ENCODE measurements at regions not wholly inside any gene's neighbourhood (a gene's known extent, or its start where the extent isn't known, plus 50 kb on each side); places are given as distances from the start of the nearest gene placed in this dataset.

DNA sequence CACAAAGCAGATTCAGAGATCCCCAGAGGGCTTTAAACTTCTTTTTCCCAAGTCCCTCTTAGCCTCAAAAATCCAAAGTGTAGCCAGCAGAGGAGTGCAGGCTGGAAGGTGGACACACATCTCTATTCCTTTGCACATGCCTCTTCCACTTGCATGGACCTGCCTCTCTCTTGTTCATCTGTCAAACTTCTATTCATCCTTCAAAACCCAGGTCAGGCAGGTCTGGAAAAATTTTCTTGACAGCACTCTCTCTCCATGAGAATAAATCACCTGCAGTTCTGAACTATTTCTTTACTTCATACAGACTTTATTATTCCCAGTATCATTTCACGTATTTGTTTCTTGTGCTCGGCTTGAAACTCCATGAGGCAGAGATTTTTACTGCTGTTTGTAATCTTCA, 127.5 kb downstream of the SS18 start:
- TF ChIP-seq ZNF274 (IDR thresholded peaks at IDR 0.05; ENCODE audit: low read depth, low read length): no peak

DNA sequence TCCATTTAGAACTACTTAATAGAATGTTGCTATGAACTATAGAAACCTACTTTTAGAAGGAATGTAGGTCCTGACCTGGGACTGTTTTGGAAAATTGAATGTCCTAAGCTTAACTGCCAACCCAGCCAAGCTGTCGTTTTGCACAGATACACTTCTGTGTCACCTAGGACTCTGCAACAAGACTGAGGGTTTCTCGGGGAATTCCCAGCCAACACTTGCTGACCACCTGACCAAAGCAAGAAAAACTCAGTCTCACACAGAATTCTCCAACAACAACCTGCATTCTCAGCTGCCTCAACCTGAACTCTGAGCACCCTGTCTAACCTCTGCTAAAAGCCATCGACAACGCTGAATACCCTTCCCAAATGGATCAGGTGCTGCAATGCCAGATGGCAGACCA, 128.2 kb downstream of the SS18 start:
- TF ChIP-seq ZNF274 (IDR thresholded peaks at IDR 0.05; ENCODE audit: low read depth, low read length): no peak
- H3K4me3 ChIP-seq (ENCODE audit: low read length): no peak overlapping the region

More for the DNA sequence above, 127.5 kb downstream of the SS18 start:
- no peak overlapping the region for H3K4me3 ChIP-seq (ENCODE audit: low read length)

- no peak for TF ChIP-seq ZNF274 (IDR thresholded peaks at IDR 0.05; ENCODE audit: low read depth, low read length)
- no peak overlapping the region for H3K4me3 ChIP-seq (ENCODE audit: low read length)
Measured at GRCh38 chr18:25957017-25957416, 133.4 kb downstream of the SS18 start.

GRCh38 chr18:25953111-25953510, 137.3 kb downstream of the SS18 start:
- no peak for TF ChIP-seq ZNF274 (IDR thresholded peaks at IDR 0.05; ENCODE audit: low read depth, low read length)

GRCh38 chr18:25950321-25950720, 140.1 kb downstream of the SS18 start:
- no peak for TF ChIP-seq ZNF274 (IDR thresholded peaks at IDR 0.05; ENCODE audit: low read depth, low read length)
- H3K4me3 ChIP-seq (ENCODE audit: low read length): no peak overlapping the region

More at GRCh38 chr18:25953111-25953510, 137.3 kb downstream of the SS18 start:
- no peak overlapping the region for H3K4me3 ChIP-seq (ENCODE audit: low read length)

GRCh38 chr18:25946540-25946939, 143.9 kb downstream of the SS18 start:
- no peak for TF ChIP-seq ZNF274 (IDR thresholded peaks at IDR 0.05; ENCODE audit: low read depth, low read length)
- H3K4me3 ChIP-seq (ENCODE audit: low read length): no peak overlapping the region

- TF ChIP-seq ZNF274 (IDR thresholded peaks at IDR 0.05; ENCODE audit: low read depth, low read length): no peak
- H3K4me3 ChIP-seq (ENCODE audit: low read length): no peak overlapping the region
Measured at GRCh38 chr18:25935356-25935755, 155.1 kb downstream of the SS18 start.

GRCh38 chr18:25931126-25931525, 159.3 kb downstream of the SS18 start:
- no peak for TF ChIP-seq ZNF274 (IDR thresholded peaks at IDR 0.05; ENCODE audit: low read depth, low read length)
- H3K4me3 ChIP-seq (ENCODE audit: low read length): no peak overlapping the region

DNA sequence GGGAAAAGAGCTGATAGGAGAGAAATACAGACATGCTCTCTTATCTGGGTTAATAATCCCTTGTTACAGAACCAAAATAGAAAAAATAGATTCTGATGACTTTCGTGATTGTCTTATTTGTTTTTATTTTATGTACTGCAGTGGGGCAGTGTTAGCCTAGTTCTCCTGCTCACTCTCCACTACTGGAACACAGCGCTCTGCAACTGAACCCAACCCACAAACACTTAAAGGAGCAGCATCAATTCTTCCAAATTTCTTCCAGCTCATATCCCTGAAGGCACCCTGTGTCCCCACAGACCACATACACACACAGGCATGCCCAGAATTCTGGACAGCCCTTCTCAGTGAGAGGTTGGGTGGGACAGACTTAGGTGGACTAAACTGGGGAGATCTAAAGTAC, 160.6 kb downstream of the SS18 start:
- H3K4me3 ChIP-seq (ENCODE audit: low read length): no peak overlapping the region
- no peak for TF ChIP-seq ZNF274 (IDR thresholded peaks at IDR 0.05; ENCODE audit: low read depth, low read length)

GRCh38 chr18:25927830-25928229, 162.6 kb downstream of the SS18 start:
- TF ChIP-seq ZNF274 (IDR thresholded peaks at IDR 0.05; ENCODE audit: low read depth, low read length): no peak

GRCh38 chr18:25923193-25923592, 167.2 kb downstream of the SS18 start:
- no peak overlapping the region for H3K4me3 ChIP-seq (ENCODE audit: low read length)
- no peak for TF ChIP-seq ZNF274 (IDR thresholded peaks at IDR 0.05; ENCODE audit: low read depth, low read length)

More at GRCh38 chr18:25927830-25928229, 162.6 kb downstream of the SS18 start:
- H3K4me3 ChIP-seq (ENCODE audit: low read length): no peak overlapping the region

- TF ChIP-seq ZNF274 (IDR thresholded peaks at IDR 0.05; ENCODE audit: low read depth, low read length): no peak
- no peak overlapping the region for H3K4me3 ChIP-seq (ENCODE audit: low read length)
Measured at GRCh38 chr18:25921677-25922421, 168.6 kb downstream of the SS18 start.

DNA sequence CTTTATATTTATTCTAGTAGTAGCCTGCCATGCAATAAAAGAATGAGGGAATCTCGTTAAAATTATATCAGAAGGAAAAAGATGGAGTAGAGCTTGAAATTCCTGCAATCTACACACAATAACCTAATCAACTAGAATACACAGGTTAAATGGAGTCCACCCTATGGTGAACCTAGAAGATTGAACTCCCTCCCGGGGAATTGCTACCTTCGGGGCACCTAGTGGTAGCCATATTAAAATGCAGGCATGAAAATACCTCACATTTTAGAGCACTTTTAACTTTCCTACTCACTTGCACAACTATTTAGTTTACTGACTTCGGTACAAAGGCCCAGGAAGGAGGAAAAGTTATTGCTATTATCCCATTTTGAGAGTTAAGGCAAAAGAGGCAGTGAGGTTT, 174.5 kb downstream of the SS18 start:
- H3K4me3 ChIP-seq (ENCODE audit: low read length): no peak overlapping the region
- no peak for TF ChIP-seq ZNF274 (IDR thresholded peaks at IDR 0.05; ENCODE audit: low read depth, low read length)

GRCh38 chr18:25898965-25899364, 191.4 kb downstream of the SS18 start:
- H3K4me3 ChIP-seq (ENCODE audit: low read length): no peak overlapping the region
- TF ChIP-seq ZNF274 (IDR thresholded peaks at IDR 0.05; ENCODE audit: low read depth, low read length): no peak

DNA sequence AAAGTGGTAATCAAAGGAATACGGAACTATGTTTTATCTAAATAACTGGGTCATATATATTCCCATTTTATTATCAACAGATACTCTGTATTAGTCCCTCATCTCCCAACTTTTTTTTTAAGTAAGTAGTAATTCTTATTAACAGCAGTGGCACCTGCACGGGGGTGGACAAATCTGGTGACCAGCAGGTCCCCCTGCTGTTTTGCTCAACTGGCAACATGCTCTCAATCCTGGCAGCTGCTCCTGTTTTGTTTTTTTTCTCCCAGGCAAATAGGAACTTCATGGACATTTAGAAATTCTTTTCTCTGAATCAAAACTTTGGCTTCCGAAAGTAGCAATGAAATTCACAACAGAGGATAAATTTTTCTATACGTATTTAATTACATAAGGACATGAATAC, 193.5 kb downstream of the SS18 start:
- TF ChIP-seq ZNF274 (IDR thresholded peaks at IDR 0.05; ENCODE audit: low read depth, low read length): no peak
- no peak overlapping the region for H3K4me3 ChIP-seq (ENCODE audit: low read length)

Data from GM08714 (cell line).